HK-2 (cell line): ENCODE measurements at regions not wholly inside any gene's neighbourhood (a gene's known extent, or its start where the extent isn't known, plus 50 kb on each side); places are given as distances from the start of the nearest gene placed in this dataset.

Experiments
- DNase-seq: peaks from one replicate; pipeline ENCODE4 v3.0.0-alpha.2; 2018; ENCODE audit not compliant: unreplicated experiment

DNA sequence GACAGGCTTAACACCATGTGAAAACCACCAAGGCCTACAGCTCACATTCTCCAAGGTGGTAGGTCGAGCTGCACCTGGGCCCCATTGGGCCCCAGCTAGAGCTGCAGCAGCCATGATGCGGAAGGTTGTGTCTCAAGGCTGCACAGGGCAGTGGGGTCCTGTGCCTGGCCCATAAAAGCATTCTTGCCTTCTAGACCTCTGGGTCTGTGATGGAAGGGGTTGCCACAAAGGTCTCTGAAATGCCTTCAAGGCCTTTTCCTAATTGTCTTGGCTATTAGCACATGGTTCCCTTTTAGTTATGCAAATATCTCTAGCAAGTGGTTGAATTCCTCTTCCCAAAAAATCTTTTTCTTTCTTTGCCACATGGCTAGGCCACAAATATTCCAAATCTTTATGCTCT lies 52.5 kb upstream of the C11orf58 start:
- DNase-seq = no peak

DNA sequence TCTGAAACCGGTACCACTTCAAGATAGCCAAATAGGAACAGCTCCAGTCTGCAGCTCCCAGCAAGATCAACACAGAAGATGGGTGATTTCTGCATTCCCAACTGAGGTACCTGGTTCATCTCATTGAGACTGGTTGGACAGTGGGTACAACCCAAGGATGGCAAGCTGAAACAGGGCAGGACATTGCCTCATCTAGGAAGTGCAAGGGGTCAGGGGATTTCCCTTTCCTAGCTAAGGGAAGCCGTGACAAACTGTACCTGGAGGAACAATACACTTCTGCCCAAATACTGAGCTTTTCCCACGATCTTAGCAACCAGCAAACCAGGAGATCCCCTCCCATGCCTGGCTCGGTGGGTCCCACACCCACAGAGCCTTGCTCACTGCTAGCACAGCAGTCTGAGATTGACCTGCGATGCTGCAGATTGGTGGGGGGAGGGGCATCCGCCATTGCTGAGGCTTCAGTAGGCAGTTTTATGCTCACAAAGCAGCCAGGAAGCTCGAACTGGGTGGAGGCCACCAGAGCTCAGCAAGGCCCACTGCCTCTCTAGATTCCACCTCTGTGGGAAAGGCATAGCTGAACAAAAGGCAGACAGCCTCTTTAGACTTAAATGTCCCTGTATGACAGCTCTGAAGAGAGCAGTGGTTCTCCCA lies 59.9 kb upstream of the C11orf58 start:
- no peak for DNase-seq

DNA sequence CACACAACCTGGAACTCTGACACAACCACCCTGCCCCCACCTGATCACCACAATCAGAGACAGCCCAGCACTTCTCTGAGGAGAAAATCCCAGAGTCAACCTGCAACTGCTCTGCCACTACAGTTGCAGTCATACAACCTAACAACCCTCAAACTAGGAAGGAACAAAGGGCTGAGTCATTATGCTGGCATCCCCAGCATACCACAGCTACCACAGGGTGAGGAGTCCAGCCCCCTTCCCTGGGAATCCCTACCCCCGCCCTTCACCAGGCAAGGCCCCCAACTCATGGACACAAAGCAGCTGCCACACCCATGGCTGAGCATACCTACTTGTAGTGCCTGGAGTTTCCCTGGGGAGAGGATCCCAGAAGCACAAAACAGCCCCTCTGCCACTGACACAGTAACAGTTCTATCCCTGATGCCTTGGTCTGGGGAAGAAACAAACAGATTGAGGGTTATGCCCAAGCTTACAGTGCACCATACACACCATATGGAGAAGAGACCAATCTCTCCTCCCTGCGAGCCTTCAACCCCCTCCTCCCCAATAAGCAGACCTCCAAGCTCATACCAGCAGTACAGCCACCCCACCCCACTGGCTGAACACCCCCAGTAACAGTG lies 68.5 kb upstream of the C11orf58 start:
- peak; percentile 45 for DNase-seq

DNA sequence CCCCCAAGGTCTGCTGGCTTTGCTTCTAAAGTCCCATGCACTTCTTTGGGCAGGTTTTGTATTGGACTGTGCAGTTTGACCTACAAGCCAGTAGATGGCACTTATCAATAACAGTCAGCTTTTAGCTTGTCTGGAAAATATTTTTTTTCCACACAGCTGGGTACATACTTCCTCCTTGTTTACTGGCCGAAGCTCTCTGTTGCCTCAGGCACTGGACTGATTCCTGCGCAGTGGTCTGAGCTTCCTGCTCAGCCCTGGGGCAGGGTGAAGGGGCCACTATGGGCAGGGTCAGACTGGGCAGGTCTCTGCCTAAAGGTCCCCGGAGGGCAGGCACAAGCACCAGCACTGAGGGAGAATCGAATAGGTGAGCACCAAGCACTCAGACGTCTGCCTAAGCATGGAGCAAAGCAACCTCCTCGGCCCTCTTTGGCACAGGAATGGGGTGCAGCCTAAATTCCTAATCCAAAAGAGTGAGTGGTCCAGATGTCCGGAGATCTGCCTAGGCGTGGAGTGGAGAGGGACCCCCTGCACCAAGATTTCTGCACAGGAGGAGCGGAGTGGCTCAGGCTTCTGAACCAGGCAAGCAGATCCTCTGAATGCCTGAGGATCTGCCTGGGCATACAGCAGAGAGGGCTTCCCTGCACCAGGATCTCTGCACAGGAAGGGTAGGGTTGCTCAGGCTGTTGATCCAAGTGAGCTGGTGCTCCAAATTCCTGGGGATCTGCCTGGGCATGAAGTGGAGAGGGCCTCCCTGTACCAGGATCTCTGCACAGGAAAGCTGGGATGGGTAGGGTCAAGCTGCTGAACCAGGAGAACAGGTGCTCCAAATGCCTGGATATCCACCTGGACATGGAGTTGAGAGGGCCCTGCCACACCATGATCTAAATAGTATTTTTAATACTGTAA lies 105.9 kb upstream of the C11orf58 start:
- DNase-seq = no peak

DNA sequence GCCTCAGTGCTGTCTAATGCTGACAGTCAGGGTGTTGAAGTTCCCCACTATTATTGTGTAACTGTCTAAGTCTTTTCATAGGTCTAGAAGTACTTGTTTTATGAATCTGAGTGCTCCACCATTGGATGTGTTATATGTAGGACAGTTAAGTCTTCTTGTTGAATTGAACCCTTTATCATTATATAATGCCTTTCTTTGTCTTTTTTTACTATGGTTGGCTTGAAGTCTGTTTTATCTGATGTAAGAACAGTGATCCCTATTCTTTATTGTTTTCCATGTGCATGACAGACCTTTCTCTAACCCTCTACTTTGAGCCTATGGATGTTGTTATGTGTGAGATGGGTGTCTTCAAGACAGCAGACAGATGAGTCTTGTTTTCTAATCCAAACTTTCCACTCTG lies 107.8 kb upstream of the C11orf58 start:
- DNase-seq = no peak

DNA sequence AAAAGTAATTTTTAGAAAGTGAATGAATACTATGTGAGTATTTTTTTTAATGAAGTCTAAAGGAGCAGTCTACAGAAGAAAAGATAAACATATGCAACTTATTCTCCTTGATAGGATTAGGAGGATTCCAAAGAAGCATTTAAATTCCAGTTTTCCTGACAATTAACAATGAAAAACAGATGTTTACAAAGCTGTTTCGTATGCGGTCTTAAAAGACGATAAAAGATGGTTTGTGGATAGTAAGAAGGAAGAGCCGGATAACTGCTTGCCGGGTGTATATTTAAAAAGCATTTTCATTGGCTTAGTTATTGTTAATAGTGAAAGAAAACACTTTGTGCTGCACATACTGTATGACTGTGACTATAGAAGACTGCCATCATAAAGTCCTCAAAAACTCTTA lies 120.0 kb upstream of the C11orf58 start:
- no peak for DNase-seq

DNA sequence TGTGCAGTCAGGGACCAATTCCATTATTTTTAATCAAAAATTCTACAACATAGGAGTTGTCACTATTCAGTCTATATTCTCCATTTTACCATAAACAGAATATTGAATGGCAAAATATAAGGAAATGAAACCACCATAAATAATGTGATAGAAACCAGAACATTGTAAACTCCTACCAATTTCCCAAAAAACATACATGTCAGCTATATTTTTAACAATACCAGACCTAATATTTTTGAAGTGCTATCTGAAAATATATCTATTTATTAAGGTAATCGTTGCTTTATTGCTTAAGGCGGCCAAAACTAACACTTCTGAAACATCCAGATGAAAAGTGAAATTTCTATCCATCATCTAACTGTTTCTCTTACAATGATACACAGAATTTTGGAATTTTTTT lies 123.0 kb upstream of the C11orf58 start:
- no peak for DNase-seq

DNA sequence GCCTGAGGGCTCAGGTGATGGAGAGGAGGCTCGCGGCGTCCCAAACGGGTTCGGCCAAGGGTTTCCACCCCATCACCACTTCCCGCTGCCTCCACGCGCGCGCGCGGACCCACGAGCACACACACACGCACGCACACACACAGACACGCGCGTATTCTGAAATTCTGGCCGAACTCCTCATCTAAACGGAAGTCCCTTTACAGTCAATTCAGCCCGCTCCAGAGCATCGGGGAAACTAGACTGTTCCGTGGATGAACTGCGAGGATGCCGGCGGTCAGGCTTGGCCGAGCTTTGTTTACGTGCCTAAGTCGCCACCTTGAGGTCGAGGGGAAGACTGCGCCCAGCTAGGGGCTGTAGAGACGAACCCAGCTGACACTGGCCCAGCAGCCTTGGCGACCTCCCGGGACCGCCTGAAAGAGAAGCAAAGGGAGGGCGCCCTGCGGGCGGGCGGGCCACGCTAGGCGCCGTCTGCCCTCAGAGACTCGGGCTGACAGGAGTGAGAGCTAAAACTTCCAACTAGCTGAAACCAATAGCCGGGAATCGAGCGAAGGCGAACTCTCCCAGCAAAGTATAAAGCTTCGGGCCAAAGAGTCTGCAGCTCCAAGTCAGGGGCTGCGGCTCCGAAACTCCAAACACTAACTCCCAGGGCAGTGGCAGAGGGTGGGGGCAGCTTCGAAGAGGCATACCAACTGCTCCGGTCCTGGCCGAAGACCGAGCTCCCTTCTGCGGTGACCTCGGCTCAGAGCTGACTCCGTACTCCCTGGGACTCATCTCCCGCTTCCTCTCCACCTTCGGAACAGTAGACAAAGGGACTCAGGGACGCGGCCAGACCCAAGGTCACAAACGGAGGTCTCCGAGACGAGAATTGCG lies 124.7 kb upstream of the C11orf58 start:
- DNase-seq = peak; percentile 77

DNA sequence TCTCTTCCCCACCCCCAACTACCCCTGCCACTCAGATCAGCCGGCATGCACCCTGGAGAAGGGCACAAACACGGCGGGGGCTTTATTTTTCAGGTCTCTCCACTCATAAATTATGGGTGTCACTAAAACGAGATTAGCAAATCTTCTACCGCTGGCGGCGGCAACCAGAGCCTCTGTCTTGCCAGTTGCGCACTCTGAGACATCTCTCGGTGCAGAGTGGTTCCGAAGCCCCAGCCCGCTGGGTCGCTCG lies 125.3 kb upstream of the C11orf58 start:
- no peak for DNase-seq

DNA sequence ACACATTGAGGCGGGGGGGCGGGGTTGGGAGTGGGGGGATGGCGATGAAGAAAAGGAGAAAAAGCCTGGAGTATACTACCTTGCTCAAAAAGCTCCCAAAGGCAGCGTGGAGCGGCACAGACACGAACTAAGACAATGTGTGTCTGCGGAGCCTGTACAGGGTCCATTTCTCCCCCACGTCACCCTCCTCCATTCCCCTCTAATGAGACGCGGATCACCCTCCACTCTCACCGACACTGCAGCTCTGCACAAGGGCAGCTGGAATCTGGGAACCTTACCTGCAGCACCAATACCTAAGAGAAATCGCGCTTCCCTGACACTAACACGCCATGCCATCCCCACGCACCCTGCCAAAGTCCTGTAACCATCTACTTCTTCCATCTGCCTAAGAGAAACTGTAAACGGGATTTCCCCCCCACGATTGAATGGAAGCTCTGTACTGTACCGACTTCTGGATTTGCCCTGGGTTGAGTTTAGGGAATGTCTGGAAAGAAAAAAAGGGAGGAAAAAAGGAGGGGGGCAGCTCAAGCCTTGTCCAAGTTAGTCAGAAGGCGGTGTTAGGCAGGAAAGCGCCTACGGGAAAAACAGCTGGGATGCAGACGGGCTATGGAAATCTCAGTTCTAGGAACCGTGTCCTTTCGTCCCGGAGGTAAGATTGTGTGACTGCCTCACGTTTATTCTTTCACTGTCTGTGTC lies 125.7 kb upstream of the C11orf58 start:
- DNase-seq = no peak

DNA sequence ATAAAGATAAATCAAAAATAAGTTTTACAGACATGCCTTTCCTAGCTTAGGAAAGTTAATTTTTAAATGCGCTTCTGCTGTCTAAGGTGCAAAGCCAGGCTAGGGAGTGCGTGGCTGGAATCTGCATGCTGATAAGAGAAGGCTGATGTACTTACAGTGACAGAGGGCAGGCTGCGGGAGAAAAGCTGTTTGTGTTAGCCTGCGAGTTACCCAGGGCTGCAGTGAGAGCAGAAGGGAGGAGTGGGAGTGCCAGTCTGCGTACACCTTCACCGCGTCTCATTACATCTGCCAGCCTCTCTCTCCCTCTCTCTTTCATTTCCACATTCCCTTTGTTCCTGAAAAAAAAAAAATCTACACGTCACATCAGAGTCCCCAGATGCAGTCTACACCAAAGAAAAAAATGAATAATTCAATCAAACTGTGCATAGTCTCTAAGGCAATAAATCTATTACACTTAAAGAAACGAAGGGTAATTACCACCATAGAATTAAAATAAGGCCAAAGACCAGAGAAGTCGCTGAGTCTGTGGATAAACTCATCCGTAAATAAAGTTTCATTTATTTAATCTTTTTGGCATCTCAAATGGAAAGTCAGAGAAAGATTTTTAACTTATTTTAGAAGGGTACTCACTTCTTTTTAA lies 126.4 kb upstream of the C11orf58 start:
- no peak for DNase-seq

DNA sequence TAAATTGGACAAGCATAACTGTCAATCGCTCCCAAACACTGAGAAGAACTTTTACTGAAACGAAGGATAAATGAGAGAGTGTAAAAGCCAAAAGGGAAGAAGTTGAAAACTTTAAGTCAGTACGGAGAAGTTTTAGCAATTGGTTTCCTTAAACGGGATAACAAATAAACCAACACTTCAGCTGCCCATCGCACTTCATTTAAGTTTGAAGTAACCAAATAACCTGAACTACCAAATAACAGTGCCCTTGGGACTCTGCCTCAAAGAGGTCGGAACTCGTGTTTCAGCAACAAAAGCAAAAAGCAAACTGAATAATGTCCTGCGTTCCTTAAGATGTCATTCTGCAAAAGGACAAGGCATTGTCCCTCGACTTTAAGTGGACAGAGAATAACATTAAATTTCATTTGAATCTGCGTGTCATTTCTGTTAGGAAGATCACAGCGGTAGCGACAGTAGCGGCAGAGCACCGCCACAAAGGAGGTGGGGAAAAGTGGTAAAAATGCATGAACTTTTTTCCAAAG lies 127.0 kb upstream of the C11orf58 start:
- DNase-seq = no peak

DNA sequence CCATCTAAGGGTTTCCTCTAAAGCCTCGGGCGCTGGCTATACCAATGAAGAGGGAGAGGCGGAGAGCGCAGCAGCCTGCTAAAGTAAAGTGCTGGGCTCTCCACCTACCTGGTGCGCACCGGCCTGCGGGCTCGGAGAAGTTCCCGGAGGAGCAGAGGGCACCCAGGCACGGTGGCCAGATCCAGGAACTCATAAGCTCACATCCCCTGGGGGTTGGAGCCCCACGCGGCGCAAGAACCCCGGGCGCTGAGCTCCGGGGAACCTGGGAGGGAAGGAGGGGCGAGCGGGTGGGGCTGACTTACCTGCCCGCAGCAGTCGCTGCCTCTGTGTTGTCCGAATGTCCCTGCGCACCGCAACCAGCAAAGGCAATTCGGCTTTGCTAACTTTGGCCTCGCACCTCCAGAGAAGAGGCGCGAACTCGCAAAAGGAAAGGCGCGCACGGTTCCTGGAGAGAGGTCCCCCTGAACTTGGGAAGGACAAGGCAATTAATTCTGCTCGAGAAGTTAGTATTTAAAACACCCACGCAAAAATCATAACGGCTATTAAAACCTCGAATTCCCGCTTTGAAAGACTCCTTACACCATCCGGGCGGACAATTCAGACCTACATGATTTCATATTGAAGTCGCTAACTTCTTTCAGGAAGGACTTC lies 127.6 kb upstream of the C11orf58 start:
- no peak for DNase-seq

DNA sequence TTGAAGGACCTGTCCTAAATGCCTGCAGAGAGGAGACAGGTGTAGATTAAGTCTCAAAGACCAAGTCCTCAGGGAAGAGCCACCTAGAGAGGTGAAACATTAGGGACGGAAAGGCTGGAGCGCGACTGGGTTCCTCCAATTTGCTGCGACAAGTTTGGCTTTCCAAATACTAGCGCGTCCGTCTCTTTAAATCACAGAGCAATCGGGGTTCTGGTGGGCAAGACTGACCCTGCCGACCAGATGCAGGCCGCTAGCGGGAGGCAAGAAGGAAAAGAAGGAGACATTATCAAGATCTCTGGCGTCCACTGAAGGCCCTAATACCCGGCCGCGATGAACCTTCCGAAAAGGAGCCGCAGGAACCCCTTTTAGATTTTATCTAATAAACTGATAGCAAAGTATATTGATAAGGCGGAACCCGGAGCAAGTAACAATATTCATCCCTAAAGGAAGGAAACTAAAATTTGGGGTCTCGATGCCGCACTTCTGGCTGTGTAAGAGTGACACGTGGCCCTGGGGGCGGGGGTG lies 128.2 kb upstream of the C11orf58 start:
- no peak for DNase-seq

DNA sequence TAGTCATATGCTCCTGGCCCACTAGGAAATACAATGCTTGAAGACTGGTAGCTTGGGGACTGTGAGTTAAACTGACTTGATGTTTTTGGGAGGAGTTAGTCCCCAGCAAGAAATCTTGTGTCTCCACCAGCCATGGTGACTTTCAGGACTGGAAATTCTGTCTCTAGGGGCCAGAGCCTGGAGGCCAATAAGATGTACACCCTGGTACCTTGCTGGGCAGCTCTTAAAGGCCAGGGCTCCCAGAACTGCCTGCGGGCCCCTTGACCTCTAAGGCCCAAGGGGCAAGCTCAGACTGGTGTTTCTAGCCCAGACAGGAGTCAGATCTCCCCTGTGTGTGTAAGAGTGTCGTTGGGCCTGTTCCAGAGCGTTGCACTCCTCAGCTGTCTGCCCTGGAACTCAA lies 128.7 kb upstream of the C11orf58 start:
- no peak for DNase-seq

DNA sequence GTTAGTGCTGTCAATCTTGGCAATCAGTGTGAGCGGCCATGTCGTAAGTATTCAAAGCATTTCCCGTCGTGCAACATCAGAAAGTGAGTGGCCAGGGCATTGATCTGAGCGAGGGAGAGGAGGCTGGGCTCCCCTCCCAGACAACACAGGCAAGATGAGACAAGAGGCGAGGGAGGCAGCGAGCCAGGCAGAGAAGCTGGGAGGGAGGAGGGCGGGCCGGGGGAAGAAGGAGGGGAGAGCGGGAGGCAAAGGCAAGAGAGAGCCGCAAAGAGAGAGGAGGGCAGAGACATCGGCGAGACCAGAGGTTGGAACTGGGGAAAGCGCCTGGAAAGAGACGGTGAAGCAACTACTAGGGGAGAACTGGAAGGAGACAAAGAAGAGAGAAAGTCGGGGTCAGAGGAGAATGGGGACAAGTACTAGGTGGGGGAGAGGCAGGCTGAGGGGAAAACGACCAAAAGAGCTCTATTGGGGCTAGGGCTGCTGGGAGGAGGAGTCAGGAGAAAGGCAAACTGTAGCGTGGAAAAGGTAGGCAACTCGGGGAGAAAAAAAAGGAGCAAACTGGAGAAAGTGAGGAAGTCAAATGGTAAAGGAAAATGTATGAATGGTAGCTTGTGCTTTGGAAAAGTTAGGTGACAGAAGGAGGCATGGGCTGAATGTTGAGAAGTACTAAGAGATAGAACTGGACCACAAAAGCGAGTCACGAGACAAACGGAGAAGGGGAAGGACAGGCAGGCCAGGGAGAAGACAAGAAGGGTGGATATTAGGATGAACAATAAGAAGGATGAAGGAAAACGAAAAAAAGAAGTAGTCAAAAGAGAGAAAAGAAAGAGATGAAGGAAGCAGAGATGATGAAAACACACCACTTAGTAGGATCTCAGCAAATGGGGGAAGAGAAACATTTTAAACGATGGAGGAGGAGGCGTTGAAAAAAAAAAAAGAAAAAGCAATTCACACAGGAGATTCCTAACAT lies 130.5 kb upstream of the C11orf58 start:
- peak; percentile 24 for DNase-seq

DNA sequence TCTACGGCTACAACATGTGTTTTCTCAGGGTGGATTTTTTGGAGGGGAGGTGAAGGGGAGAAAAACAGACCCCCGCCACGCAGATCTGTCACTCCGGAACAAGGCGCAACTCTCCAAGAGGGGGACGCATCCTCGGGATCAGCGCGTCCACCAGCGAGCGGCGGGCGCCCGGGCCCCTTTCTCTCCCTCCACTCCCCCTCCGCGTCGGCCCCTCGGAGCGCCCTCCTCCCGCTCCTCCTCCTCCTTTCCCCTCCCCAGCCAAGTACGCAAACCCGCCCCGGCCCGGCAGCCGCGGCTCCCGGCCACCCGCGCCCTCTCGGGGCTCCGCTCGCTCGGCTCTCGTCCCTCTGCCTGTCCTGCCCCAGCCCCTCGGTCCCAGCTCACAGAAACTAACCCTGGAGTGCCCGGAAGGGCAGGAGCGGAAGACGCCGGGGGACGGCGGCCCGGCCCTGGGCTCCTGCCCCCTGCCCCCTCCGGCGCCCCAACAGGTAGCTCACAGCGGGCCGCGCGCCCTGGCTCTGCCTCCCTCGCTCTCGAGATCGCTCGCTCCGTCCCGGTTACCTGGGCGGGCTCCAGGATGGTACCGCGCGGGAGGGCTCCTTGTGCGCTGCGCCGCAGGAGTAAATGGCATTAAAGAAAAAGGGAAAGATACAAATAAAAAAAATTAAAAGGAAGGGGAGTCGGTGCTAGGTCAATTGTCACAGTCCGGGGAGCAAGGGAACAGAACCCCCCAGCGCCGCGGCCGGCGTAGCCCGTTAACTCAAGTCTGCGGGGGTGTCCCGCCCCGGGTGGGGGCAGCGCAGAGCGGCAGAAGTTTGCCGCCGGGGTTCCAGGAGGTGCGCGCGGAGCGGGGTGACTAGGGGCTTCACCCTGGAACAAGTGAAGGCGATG lies 131.4 kb upstream of the C11orf58 start:
- no peak for DNase-seq
